Nephron progenitor cell (in vitro differentiated cells): ENCODE measurements at regions not wholly inside any gene's neighbourhood (a gene's known extent, or its start where the extent isn't known, plus 50 kb on each side); places are given as distances from the start of the nearest gene placed in this dataset.

Source experiments
- DNase-seq: peaks from one replicate; pipeline ENCODE4 v3.0.0; 2021
- H3K27ac Mint-ChIP-seq: 2 replicates; pipeline ENCODE4 v1.8.0; 2021; ENCODE audit warnings: mild to moderate bottlenecking, moderate library complexity, mixed read lengths
- H3K27me3 Mint-ChIP-seq: 2 replicates; pipeline ENCODE4 v1.8.0; 2021; ENCODE audit warnings: mild to moderate bottlenecking, low read depth, mixed read lengths; ENCODE audit not compliant: poor library complexity
- H3K36me3 Mint-ChIP-seq: 2 replicates; pipeline ENCODE4 v1.8.0; 2021; ENCODE audit warnings: low read depth, mixed read lengths
- H3K4me1 Mint-ChIP-seq: 2 replicates; pipeline ENCODE4 v1.8.0; 2021; ENCODE audit warnings: mixed read lengths
- H3K4me3 Mint-ChIP-seq: 2 replicates; pipeline ENCODE4 v1.8.0; 2021; ENCODE audit warnings: mild to moderate bottlenecking, moderate library complexity, mixed read lengths
- H3K9me3 Mint-ChIP-seq: 2 replicates; pipeline ENCODE4 v1.8.0; 2021; ENCODE audit warnings: mild to moderate bottlenecking, moderate library complexity, mixed read lengths
- CTCF ChIP-seq: fragments of 200-600 bp; sonication (generic); IDR thresholded peaks from 2 replicates; pipeline ENCODE4 v1.5.0; 2021; ENCODE audit warnings: antibody characterized with exemption

DNA sequence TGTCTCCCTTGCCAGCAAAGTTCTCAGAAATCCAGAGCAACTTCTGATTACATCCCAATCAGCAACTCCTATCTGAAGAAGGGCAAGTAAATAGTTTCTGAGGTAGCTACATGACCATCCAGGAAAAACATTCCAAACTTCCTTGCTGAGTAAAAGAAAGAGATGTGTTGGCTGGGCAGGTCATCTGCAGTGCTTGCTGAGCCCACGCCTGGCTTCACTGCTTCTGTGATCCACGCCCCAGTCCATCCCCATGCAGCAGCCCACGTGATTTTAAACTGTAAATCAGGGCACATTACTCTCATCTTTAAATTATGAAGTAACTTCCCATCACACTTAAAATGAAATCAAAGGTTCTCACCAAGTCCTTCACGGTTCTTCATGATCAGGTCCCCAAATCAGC is 603.6 kb downstream of the QKI start:
- Mint-ChIP-seq H3K36me3 (no peaks in the 10 kb centered on the region), H3K4me1 (peaks cover 19% of the 10 kb centered on the region), H3K27me3 (peaks cover 4% of the 10 kb centered on the region), H3K9me3 (no peaks in the 10 kb centered on the region), H3K27ac (no peak overlapping the region), H3K4me3 (no peak overlapping the region)
- DNase-seq: no peak
- no peak for TF ChIP-seq CTCF

DNA sequence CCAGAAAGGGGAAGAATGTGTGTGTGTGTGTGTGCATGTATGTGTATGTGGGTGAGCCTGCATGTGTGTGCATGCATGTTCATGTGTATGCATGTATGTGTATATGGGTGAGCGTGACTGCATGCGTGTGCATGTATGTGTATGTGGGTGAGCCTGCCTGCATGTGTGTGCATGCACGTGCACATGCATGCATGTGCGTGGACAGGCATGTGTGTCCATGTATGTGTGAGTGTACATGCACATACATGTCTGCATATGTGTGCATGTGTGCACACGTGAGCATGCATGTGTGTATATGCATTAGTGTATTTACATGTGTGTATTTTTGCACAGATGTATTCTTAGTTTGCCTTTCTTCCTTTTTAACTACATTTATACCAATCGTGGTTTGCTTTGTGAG is 601.5 kb downstream of the QKI start:
- TF ChIP-seq CTCF: no peak
- DNase-seq: no peak
- peaks cover 5% of the 10 kb centered on the region for H3K9me3 Mint-ChIP-seq
- no peaks in the 10 kb centered on the region for H3K36me3 Mint-ChIP-seq
- H3K27ac Mint-ChIP-seq: peak overlapping the region; percentile 46
- H3K27me3 Mint-ChIP-seq: peaks cover 4% of the 10 kb centered on the region
- no peak overlapping the region for H3K4me3 Mint-ChIP-seq
- H3K4me1 Mint-ChIP-seq: peaks cover 10% of the 10 kb centered on the region

DNA sequence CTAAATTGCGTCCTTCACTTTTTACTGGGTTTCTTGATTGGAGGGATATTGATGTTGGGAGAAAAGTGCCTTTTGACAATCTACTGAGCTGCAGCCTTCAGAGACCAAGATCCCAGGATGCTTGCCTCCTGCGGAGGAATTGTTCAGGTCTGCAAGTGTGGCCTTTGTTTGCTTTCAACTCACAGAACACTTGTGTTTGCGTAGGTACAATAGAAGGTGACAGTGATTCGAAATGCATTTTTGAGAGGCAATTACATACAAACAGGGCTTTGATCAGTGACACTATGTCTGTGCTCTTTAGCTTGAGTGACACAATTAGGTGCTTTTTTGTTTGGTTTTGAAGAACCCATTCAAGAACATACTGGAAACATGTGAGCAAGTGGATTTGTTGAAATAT is 600.6 kb downstream of the QKI start:
- DNase-seq: no peak
- Mint-ChIP-seq H3K9me3 (peaks cover 5% of the 10 kb centered on the region), H3K4me1 (peaks cover 8% of the 10 kb centered on the region), H3K36me3 (no peaks in the 10 kb centered on the region), H3K27me3 (peaks cover 4% of the 10 kb centered on the region), H3K4me3 (no peak overlapping the region), H3K27ac (no peak overlapping the region)
- TF ChIP-seq CTCF: no peak

GRCh38 chr6:164014346-164015087 is 600.0 kb downstream of the QKI start:
- peaks cover 5% of the 10 kb centered on the region for H3K9me3 Mint-ChIP-seq
- H3K27ac Mint-ChIP-seq: no peak overlapping the region
- no peaks in the 10 kb centered on the region for H3K36me3 Mint-ChIP-seq
- H3K4me1 Mint-ChIP-seq: peaks cover 8% of the 10 kb centered on the region
- TF ChIP-seq CTCF: no peak
- no peak for DNase-seq
- H3K4me3 Mint-ChIP-seq: no peak overlapping the region
- peaks cover 4% of the 10 kb centered on the region for H3K27me3 Mint-ChIP-seq

DNA sequence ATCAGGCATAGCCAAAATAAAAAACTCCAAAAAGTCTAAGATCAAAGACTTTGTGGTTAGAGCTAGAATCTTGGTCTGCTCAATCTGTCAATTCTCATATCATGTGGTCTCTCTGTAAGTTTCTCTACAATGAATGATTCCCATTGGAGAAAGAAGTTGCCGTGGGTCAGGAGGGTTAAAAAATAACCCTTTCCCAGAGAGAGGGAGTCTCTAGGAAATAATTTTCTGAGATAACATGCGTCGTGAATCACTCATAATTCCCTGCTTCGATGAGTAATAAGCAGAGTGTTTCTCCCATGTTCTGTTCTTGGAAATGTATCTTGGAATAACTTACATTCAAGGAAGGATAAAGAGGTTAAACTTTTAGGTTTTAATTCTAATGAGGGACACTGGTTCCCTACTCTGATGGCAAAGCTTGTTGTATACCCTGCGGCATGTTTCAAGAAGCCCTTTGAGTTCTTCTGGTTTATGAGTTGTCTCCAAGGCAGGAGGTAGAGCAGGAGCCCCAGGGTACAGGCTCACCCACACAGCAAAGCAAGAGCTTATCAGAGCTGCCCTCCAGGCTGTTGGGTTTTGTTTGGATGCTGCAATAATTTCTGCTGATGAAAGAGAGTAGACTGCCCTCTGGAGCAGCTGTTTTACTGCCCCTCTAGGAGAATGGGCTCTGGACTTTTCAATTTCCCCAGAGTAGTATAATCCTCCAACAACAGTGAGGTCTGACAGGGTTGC is 599.1 kb downstream of the QKI start:
- Mint-ChIP-seq H3K9me3 (peaks cover 5% of the 10 kb centered on the region), H3K27me3 (peaks cover 4% of the 10 kb centered on the region), H3K4me3 (no peak overlapping the region), H3K4me1 (peaks cover 10% of the 10 kb centered on the region), H3K27ac (no peak overlapping the region), H3K36me3 (no peaks in the 10 kb centered on the region)
- no peak for DNase-seq
- no peak for TF ChIP-seq CTCF
